Neural cell (in vitro differentiated cells): ENCODE measurements at regions not wholly inside any gene's neighbourhood (a gene's known extent, or its start where the extent isn't known, plus 50 kb on each side); places are given as distances from the start of the nearest gene placed in this dataset.

ENCODE experiments used
- H2AFZ ChIP-seq: fragments of 200-600, 300-800 bp; sonication (generic), shearing (Covaris generic); 2 replicates; pipeline ENCODE4 v1.6.0; 2014; ENCODE audit warnings: low read depth, mild to moderate bottlenecking, antibody characterized with exemption, low read length, moderate library complexity
- H3F3A ChIP-seq: fragments of 200-600 bp; shearing (Covaris generic); 2 replicates; pipeline ENCODE4 v1.6.1; 2016; ENCODE audit warnings: mild to moderate bottlenecking, moderate library complexity, mixed read lengths, antibody characterized with exemption, low read length; ENCODE audit not compliant: insufficient read depth, poor library complexity, severe bottlenecking
- H3K27ac ChIP-seq: fragments of 200-600, 300-800 bp; sonication (generic), shearing (Covaris generic); 2 replicates; pipeline ENCODE4 v1.5.1; 2014; ENCODE audit warnings: mild to moderate bottlenecking, low read length, moderate library complexity
- H3K27me3 ChIP-seq: fragments of 300-800, 200-600 bp; sonication (generic), shearing (Covaris generic); 2 replicates; pipeline ENCODE4 v1.6.0; 2014; ENCODE audit warnings: mild to moderate bottlenecking, low read depth, low read length, moderate library complexity; ENCODE audit not compliant: insufficient read depth
- H3K36me3 ChIP-seq: fragments of 300-800, 200-600 bp; sonication (generic), shearing (Covaris generic); 2 replicates; pipeline ENCODE4 v1.5.1; 2014; ENCODE audit warnings: mild to moderate bottlenecking, antibody characterized with exemption, low read length, moderate library complexity; ENCODE audit not compliant: insufficient read depth
- H3K4me2 ChIP-seq: fragments of 300-800, 200-600 bp; sonication (generic), shearing (Covaris generic); 2 replicates; pipeline ENCODE4 v1.6.0; 2014; ENCODE audit warnings: mild to moderate bottlenecking, low read length
- H3K4me3 ChIP-seq: fragments of 300-800, 200-600 bp; sonication (generic), shearing (Covaris generic); 2 replicates; pipeline ENCODE4 v1.5.1; 2014; ENCODE audit warnings: mild to moderate bottlenecking, low read length, moderate library complexity
- H3K79me2 ChIP-seq: fragments of 200-600 bp; shearing (Covaris generic); replicated peaks from 2 replicates; pipeline ENCODE4 v1.6.0; 2014; ENCODE audit warnings: mild to moderate bottlenecking, low read length, moderate library complexity; ENCODE audit not compliant: insufficient read depth
- H3K9ac ChIP-seq: fragments of 300-800, 200-600 bp; sonication (generic), shearing (Covaris generic); 2 replicates; pipeline ENCODE4 v1.6.1; 2016; ENCODE audit warnings: mild to moderate bottlenecking, low read length, mixed read lengths
- H3K9me2 ChIP-seq: fragments of 200-600 bp; shearing (Covaris generic); 2 replicates; pipeline ENCODE4 v1.6.1; 2016; ENCODE audit warnings: mild to moderate bottlenecking, low read length, mixed read lengths; ENCODE audit not compliant: insufficient read depth
- H3K9me3 ChIP-seq: fragments of 200-600, 300-800 bp; sonication (generic), shearing (Covaris generic); 2 replicates; pipeline ENCODE4 v1.6.1; 2016; ENCODE audit warnings: mild to moderate bottlenecking, mixed run types, low read length, moderate library complexity, mixed read lengths
- H4K20me1 ChIP-seq: fragments of 200-600 bp; shearing (Covaris generic); 2 replicates; pipeline ENCODE4 v1.6.1; 2016; ENCODE audit warnings: mild to moderate bottlenecking, mixed run types; ENCODE audit not compliant: insufficient read depth
- EP300 ChIP-seq: fragments of 450-650 bp; conservative IDR thresholded peaks from 2 replicates; pipeline ENCODE4 v1.6.1; 2014; ENCODE audit warnings: antibody characterized with exemption, mild to moderate bottlenecking, moderate library complexity; ENCODE audit not compliant: poor library complexity, severe bottlenecking
- EZH2 ChIP-seq: fragments of 200-600, 300-800 bp; shearing (Covaris generic), sonication (generic); IDR thresholded peaks from 2 replicates; pipeline ENCODE4 v1.6.1; 2014; ENCODE audit warnings: antibody characterized with exemption, low read length, borderline replicate concordance, mild to moderate bottlenecking; ENCODE audit not compliant: insufficient read depth, poor library complexity, severe bottlenecking
- MXI1 ChIP-seq: fragments of 450-650 bp; conservative IDR thresholded peaks from 2 replicates; pipeline ENCODE4 v1.6.1; 2014; ENCODE audit warnings: antibody characterized with exemption, mild to moderate bottlenecking; ENCODE audit not compliant: poor library complexity, severe bottlenecking
- POLR2AphosphoS5 ChIP-seq: IDR thresholded peaks from 2 replicates; pipeline ENCODE4 v1.6.1; 2012
- RAD21 ChIP-seq: fragments of 450-650 bp; conservative IDR thresholded peaks from 2 replicates; pipeline ENCODE4 v1.6.1; 2014; ENCODE audit warnings: antibody characterized with exemption, mild to moderate bottlenecking, moderate library complexity
- SMC3 ChIP-seq: fragments of 450-650 bp; conservative IDR thresholded peaks from 2 replicates; pipeline ENCODE4 v1.6.1; 2014; ENCODE audit warnings: antibody characterized with exemption, mild to moderate bottlenecking, moderate library complexity; ENCODE audit not compliant: poor library complexity
- TAF1 ChIP-seq: IDR thresholded peaks from 2 replicates; pipeline ENCODE4 v1.6.1; 2012; ENCODE audit warnings: low read depth
- TF ChIP-seq, protein P1 (sequence below): fragments of 450-650 bp; IDR thresholded peaks from 2 replicates; pipeline ENCODE4 v1.5.1; 2014; ENCODE audit warnings: antibody characterized with exemption, mild to moderate bottlenecking, moderate library complexity; ENCODE audit not compliant: poor library complexity, severe bottlenecking
- TF ChIP-seq, protein P2 (sequence below): IDR thresholded peaks from 2 replicates; pipeline ENCODE4 v1.6.1; 2012; ENCODE audit warnings: borderline replicate concordance

DNA sequence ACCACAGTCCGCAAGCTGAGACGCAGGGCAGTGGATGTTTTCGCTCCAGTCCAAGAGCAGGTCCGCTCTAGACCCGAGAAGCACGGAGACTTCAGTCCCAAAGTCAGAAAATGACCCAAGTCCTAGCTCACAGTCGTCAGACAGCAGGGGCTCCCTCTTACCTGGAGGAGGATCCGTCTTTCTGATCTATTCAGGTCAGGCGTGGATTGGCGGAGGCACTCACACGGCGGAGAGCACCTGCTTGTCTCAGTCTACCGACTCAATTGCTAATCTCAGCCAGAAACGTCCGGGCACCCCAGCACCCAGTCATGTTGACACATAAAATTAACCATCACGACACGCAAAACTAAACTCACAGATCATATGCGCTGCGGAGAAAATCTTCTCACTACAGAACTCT lies 285.3 kb upstream of the CDH4 start:
- Histone ChIP-seq H4K20me1 (no peaks in the 10 kb centered on the region), H3K9me3 (no peaks in the 10 kb centered on the region), H3K9ac (no peak overlapping the region), H3K9me2 (no peaks in the 10 kb centered on the region), H3F3A (no peaks in the 10 kb centered on the region), H3K27me3 (no peaks in the 10 kb centered on the region), H3K4me3 (no peak overlapping the region), H3K27ac (no peak overlapping the region), H3K4me2 (no peak overlapping the region), H2AFZ (no peak overlapping the region), H3K36me3 (no peaks in the 10 kb centered on the region), H3K79me2 (no peaks in the 10 kb centered on the region)
- TF ChIP-seq SMC3 (no peak), MXI1 (no peak), EP300 (no peak), RAD21 (no peak), POLR2AphosphoS5 (no peak), TAF1 (no peak), EZH2 (no peak)
- TF ChIP-seq, protein P1, sequence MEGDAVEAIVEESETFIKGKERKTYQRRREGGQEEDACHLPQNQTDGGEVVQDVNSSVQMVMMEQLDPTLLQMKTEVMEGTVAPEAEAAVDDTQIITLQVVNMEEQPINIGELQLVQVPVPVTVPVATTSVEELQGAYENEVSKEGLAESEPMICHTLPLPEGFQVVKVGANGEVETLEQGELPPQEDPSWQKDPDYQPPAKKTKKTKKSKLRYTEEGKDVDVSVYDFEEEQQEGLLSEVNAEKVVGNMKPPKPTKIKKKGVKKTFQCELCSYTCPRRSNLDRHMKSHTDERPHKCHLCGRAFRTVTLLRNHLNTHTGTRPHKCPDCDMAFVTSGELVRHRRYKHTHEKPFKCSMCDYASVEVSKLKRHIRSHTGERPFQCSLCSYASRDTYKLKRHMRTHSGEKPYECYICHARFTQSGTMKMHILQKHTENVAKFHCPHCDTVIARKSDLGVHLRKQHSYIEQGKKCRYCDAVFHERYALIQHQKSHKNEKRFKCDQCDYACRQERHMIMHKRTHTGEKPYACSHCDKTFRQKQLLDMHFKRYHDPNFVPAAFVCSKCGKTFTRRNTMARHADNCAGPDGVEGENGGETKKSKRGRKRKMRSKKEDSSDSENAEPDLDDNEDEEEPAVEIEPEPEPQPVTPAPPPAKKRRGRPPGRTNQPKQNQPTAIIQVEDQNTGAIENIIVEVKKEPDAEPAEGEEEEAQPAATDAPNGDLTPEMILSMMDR = no peak
- TF ChIP-seq, protein P2, sequence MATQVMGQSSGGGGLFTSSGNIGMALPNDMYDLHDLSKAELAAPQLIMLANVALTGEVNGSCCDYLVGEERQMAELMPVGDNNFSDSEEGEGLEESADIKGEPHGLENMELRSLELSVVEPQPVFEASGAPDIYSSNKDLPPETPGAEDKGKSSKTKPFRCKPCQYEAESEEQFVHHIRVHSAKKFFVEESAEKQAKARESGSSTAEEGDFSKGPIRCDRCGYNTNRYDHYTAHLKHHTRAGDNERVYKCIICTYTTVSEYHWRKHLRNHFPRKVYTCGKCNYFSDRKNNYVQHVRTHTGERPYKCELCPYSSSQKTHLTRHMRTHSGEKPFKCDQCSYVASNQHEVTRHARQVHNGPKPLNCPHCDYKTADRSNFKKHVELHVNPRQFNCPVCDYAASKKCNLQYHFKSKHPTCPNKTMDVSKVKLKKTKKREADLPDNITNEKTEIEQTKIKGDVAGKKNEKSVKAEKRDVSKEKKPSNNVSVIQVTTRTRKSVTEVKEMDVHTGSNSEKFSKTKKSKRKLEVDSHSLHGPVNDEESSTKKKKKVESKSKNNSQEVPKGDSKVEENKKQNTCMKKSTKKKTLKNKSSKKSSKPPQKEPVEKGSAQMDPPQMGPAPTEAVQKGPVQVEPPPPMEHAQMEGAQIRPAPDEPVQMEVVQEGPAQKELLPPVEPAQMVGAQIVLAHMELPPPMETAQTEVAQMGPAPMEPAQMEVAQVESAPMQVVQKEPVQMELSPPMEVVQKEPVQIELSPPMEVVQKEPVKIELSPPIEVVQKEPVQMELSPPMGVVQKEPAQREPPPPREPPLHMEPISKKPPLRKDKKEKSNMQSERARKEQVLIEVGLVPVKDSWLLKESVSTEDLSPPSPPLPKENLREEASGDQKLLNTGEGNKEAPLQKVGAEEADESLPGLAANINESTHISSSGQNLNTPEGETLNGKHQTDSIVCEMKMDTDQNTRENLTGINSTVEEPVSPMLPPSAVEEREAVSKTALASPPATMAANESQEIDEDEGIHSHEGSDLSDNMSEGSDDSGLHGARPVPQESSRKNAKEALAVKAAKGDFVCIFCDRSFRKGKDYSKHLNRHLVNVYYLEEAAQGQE = no peak

DNA sequence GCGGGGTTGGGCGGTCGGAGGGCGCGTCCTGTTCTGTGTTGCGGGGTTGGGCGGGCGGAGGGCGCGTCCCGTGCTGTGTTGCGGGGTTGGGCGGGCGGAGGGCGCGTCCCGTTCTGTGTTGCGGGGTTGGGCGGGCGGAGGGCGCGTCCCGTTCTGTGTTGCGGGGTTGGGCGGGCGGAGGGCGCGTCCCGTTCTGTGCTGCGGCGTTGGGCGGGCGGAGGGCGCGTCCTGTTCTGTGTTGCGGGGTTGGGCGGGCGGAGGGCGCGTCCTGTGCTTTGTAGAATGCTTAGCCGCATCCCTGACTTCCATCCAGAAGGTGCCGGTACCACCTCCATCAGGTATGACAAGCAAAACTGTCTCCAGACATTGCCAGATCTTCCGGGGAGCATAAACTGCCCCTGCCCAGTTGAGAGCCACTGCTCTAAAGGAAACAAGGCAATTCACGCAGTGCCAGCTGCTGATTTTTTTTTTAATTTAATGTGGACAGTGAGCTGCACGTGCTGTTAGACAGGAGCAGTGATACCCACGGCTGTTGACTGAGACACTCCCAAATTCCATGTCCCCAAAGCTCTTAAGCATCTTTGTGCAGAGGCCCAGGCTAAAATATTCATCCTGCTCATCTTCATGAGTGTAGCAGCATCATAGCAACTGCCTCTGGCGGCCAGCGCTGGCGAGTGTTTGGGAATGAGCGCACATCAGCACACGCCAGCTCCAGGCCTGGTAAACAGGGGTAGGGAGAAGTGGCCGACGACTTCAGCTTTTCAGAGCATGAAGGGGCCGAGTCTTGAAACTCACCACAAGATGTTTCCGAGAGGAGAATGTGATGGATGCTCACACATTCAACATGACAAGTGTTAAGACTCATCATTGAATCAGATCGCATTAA lies 284.4 kb upstream of the CDH4 start:
- Histone ChIP-seq H3K4me3 (no peak overlapping the region), H3K27me3 (no peaks in the 10 kb centered on the region), H3K9ac (no peak overlapping the region), H3K9me3 (no peaks in the 10 kb centered on the region), H3K36me3 (no peaks in the 10 kb centered on the region), H3F3A (no peaks in the 10 kb centered on the region), H3K4me2 (no peak overlapping the region), H3K9me2 (no peaks in the 10 kb centered on the region), H3K27ac (no peak overlapping the region), H2AFZ (no peak overlapping the region), H3K79me2 (no peaks in the 10 kb centered on the region), H4K20me1 (no peaks in the 10 kb centered on the region)
- TF ChIP-seq EZH2 (no peak), MXI1 (no peak), TAF1 (no peak), SMC3 (no peak), RAD21 (no peak), EP300 (no peak), POLR2AphosphoS5 (no peak)
- TF ChIP-seq, protein P2 = no peak
- TF ChIP-seq, protein P1 = no peak
